Endothelial cell of umbilical vein (primary cell): ENCODE measurements at regions not wholly inside any gene's neighbourhood (a gene's known extent, or its start where the extent isn't known, plus 50 kb on each side); places are given as distances from the start of the nearest gene placed in this dataset.

Experiments
- BruUV-seq: library from RNA; stranded (reverse); fragments of 400-500 nt; replicated peaks from 2 replicates; lab custom pipeline; 2021; lab: Mats Ljungman, UMichigan
- CTCF ChIA-PET: fragments of 300-600, 350-600 bp; sonication (Branson Sonifier 250); formaldehyde crosslinking; loops from one replicate; lab custom pipeline; 2021; ENCODE audit warnings: antibody characterized with exemption, inconsistent platforms; lab: Charles Lee
- POLR2A ChIA-PET: fragments of 300-600, 350-600 bp; sonication (Branson Sonifier 250); formaldehyde crosslinking; loops from one replicate; lab custom pipeline; 2021; ENCODE audit warnings: antibody characterized with exemption, inconsistent platforms; lab: Charles Lee
- DNase-seq: peaks from one replicate; pipeline ENCODE4 v3.0.0-alpha.2; 2011; ENCODE audit warnings: low read depth, low spot score
- FAIRE-seq: peaks from 2 replicates; lab custom pipeline; 2011; peaks lifted over from hg19 to GRCh38; lab: Jason Lieb, UNC
- H2AFZ ChIP-seq: 2 replicates; pipeline ENCODE4 v1.6.0; 2012; ENCODE audit warnings: low read depth, low read length, control low read depth, inconsistent platforms
- H3K27ac ChIP-seq: 2 replicates; pipeline ENCODE4 v1.5.1; 2011; ENCODE audit warnings: low read depth, mild to moderate bottlenecking, control low read depth, low read length, moderate library complexity; ENCODE audit not compliant: insufficient read depth
- H3K27me3 ChIP-seq, 2 experiments: 2 replicates each; pipeline versions ENCODE4 v1.6.0 to v1.6.1; 2011; ENCODE audit warnings: low read length in 2 of 2, mixed read lengths in 1 of 2; ENCODE audit not compliant: control insufficient read depth in 2 of 2, insufficient read depth in 2 of 2
- H3K36me3 ChIP-seq, 2 experiments: 2 replicates in 1 of 2; 3 replicates in 1 of 2; pipeline ENCODE4 v1.5.1; 2011; ENCODE audit warnings: low read length in 2 of 2, mild to moderate bottlenecking in 1 of 2, moderate library complexity in 1 of 2; ENCODE audit not compliant: control insufficient read depth in 2 of 2, insufficient read depth in 2 of 2; ENCODE audit errors: extremely low read depth in 1 of 2
- H3K4me1 ChIP-seq: 3 replicates; pipeline ENCODE4 v1.5.1; 2011; ENCODE audit warnings: mild to moderate bottlenecking, low read length; ENCODE audit not compliant: control insufficient read depth, insufficient read depth; ENCODE audit errors: extremely low read depth
- H3K4me2 ChIP-seq: 2 replicates; pipeline ENCODE4 v1.6.1; 2011; ENCODE audit warnings: low read length, control low read depth, mixed read lengths; ENCODE audit not compliant: insufficient read depth
- H3K4me3 ChIP-seq, 3 experiments: fragments of 200-600 bp in 1 of 3; sonication (generic), shearing (Covaris generic) in 1 of 3; replicated peaks in 1 of 3; 2 replicates each; pipeline ENCODE4 v1.5.1; 2011 to 2016; ENCODE audit warnings: control low read depth in 3 of 3, low read length in 3 of 3, mild to moderate bottlenecking in 2 of 3, inconsistent platforms in 1 of 3, low read depth in 1 of 3, moderate library complexity in 1 of 3; ENCODE audit not compliant: insufficient read depth in 1 of 3
- H3K79me2 ChIP-seq: 2 replicates; pipeline ENCODE4 v1.6.0; 2012; ENCODE audit warnings: low read length, inconsistent platforms; ENCODE audit not compliant: control insufficient read depth, insufficient read depth
- H3K9ac ChIP-seq: replicated peaks from 2 replicates; pipeline ENCODE3; 2011; ENCODE audit warnings: low read length, control low read depth; ENCODE audit not compliant: insufficient read depth; ENCODE audit errors: extremely low read depth
- H3K9me1 ChIP-seq: replicated peaks from 3 replicates; pipeline ENCODE4 v1.6.0; 2011; ENCODE audit warnings: mild to moderate bottlenecking, low read length; ENCODE audit not compliant: control insufficient read depth, insufficient read depth; ENCODE audit errors: extremely low read depth
- H3K9me3 ChIP-seq: replicated peaks from 2 replicates; pipeline ENCODE4 v1.5.1; 2012; ENCODE audit warnings: low read length, inconsistent platforms; ENCODE audit not compliant: control insufficient read depth, insufficient read depth
- H4K20me1 ChIP-seq: replicated peaks from 2 replicates; pipeline ENCODE3; 2011; ENCODE audit warnings: mild to moderate bottlenecking, low read length; ENCODE audit not compliant: control insufficient read depth, insufficient read depth; ENCODE audit errors: extremely low read depth
- CTCF ChIP-seq, 2 donors: IDR thresholded peaks; 1 replicate in 1 of 2; 2 replicates in 1 of 2; pipeline ENCODE4 v1.5.1; 2011; ENCODE audit warnings: low read length in 2 of 2, mild to moderate bottlenecking in 2 of 2, moderate library complexity in 2 of 2, control low read depth in 1 of 2, inconsistent platforms in 1 of 2, low read depth in 1 of 2; ENCODE audit not compliant: insufficient read depth in 1 of 2; ENCODE audit errors: extremely low read depth in 1 of 2
- EZH2 ChIP-seq: IDR thresholded peaks from 2 replicates; pipeline ENCODE4 v1.6.1; 2012; ENCODE audit warnings: borderline replicate concordance, low read depth, mild to moderate bottlenecking, moderate library complexity, low read length, inconsistent platforms; ENCODE audit not compliant: severe bottlenecking
- FOS ChIP-seq: IDR thresholded peaks from 2 replicates; pipeline ENCODE4 v1.6.1; 2011; ENCODE audit warnings: mild to moderate bottlenecking, low read length, moderate library complexity, borderline replicate concordance; ENCODE audit not compliant: insufficient read depth
- GATA2 ChIP-seq: IDR thresholded peaks from 2 replicates; pipeline ENCODE4 v1.7.0; 2011; ENCODE audit warnings: low read depth, mild to moderate bottlenecking, moderate library complexity, mixed read lengths, low read length; ENCODE audit not compliant: insufficient read length, insufficient read depth
- JUN ChIP-seq: IDR thresholded peaks from 2 replicates; pipeline ENCODE4 v1.6.1; 2011; ENCODE audit warnings: borderline replicate concordance, low read depth; ENCODE audit not compliant: insufficient read length, insufficient read depth
- MAX ChIP-seq: IDR thresholded peaks from 2 replicates; pipeline ENCODE4 v1.6.1; 2011; ENCODE audit not compliant: insufficient read depth, insufficient read length
- MYC ChIP-seq: IDR thresholded peaks from one replicate; pipeline ENCODE4 v1.6.1; 2011; ENCODE audit warnings: mild to moderate bottlenecking, low read depth, low read length
- POLR2A ChIP-seq: IDR thresholded peaks from 2 replicates; pipeline ENCODE4 v1.6.1; 2012; ENCODE audit warnings: low read depth, mild to moderate bottlenecking, control low read depth, low read length
- POLR2AphosphoS5 ChIP-seq: IDR thresholded peaks from 2 replicates; pipeline ENCODE4 v1.6.1; 2012; ENCODE audit warnings: low read depth, mild to moderate bottlenecking, control low read depth, low read length, moderate library complexity; ENCODE audit not compliant: insufficient read depth
- dilution Hi-C: fragments of 300-500 bp; cut with MboI; formaldehyde crosslinking; loops from one replicate; pipeline ENCODE4 v1.15.0; 2019; ENCODE audit warnings: low sequenced_read_pairs; ENCODE audit not compliant: extremely low pct_ligation_motif_present
- intact Hi-C: fragments of 100-400 bp; cut with micrococcal nuclease; formaldehyde crosslinking; loops from one replicate; pipeline ENCODE4 v1.10.0; 2022

- intact Hi-C loops (no loop called here), dilution Hi-C loops (no loop called here)
- POLR2A ChIA-PET = no interaction called here
- no peaks in the 10 kb centered on the region for H3K9me3 ChIP-seq
- CTCF ChIA-PET = no interaction called here
- BruUV-seq = no TSS peak
- no peak for TF ChIP-seq FOS
- H3K4me3 ChIP-seq = no peak overlapping the region
- H3K27me3 ChIP-seq = no peaks in the 10 kb centered on the region
- H3K9me1 ChIP-seq = no peaks in the 10 kb centered on the region
- H3K79me2 ChIP-seq = no peaks in the 10 kb centered on the region
- FAIRE-seq (no peak), DNase-seq (no peak)
- H3K4me1 ChIP-seq = no peaks in the 10 kb centered on the region
- H3K36me3 ChIP-seq = no peaks in the 10 kb centered on the region
- no peak overlapping the region for H3K4me2 ChIP-seq
- H3K27ac ChIP-seq = no peak overlapping the region
- H2AFZ ChIP-seq = no peak overlapping the region
- no peaks in the 10 kb centered on the region for H4K20me1 ChIP-seq
- no peak overlapping the region for H3K9ac ChIP-seq
Observed at GRCh38 chr4:94006932-94007331, 178.4 kb downstream of the ATOH1 start.

GRCh38 chr4:94011190-94011589 lies 182.6 kb downstream of the ATOH1 start:
- CTCF ChIA-PET = no interaction called here
- TF ChIP-seq MAX (no peak), POLR2A (no peak), POLR2AphosphoS5 (no peak), EZH2 (no peak), JUN (no peak), CTCF (IDR thresholded peaks at IDR 0.05; ENCODE audit: extremely low read depth in 1 of 2, insufficient read depth in 1 of 2, low read depth in 1 of 2, low read length in 2 of 2) (no peak), MYC (no peak), GATA2 (no peak), FOS (no peak)
- no TSS peak for BruUV-seq
- Histone ChIP-seq H3K79me2 (no peaks in the 10 kb centered on the region), H4K20me1 (no peaks in the 10 kb centered on the region), H3K27me3 (no peaks in the 10 kb centered on the region), H3K4me2 (no peak overlapping the region), H3K4me1 (no peaks in the 10 kb centered on the region), H2AFZ (no peak overlapping the region), H3K4me3 (no peak overlapping the region), H3K9ac (no peak overlapping the region), H3K27ac (no peak overlapping the region), H3K9me1 (no peaks in the 10 kb centered on the region), H3K9me3 (no peaks in the 10 kb centered on the region), H3K36me3 (no peaks in the 10 kb centered on the region)
- POLR2A ChIA-PET = no interaction called here
- FAIRE-seq (no peak), DNase-seq (no peak)
- dilution Hi-C loops = no loop called here
- intact Hi-C loops = no loop called here
